Hematopoietic multipotent progenitor cell treated with erythropoietin and hydrocortisone succinate and interleukin-3 and kit ligand, for 4 days (in vitro differentiated cells): ENCODE measurements at regions not wholly inside any gene's neighbourhood (a gene's known extent, or its start where the extent isn't known, plus 50 kb on each side); places are given as distances from the start of the nearest gene placed in this dataset.
A peak's percentile ranks its signal among the peaks of the same experiment; 100 is the strongest.
"Not testable (repeated sequence)": the region's sequence is repeated elsewhere in the genome, so short reads cannot be mapped to it uniquely, and the experiment has no call there.

Experiments used
- DNase-seq: peaks from one replicate; pipeline ENCODE4 v3.0.0-alpha.2; 2015

DNA sequence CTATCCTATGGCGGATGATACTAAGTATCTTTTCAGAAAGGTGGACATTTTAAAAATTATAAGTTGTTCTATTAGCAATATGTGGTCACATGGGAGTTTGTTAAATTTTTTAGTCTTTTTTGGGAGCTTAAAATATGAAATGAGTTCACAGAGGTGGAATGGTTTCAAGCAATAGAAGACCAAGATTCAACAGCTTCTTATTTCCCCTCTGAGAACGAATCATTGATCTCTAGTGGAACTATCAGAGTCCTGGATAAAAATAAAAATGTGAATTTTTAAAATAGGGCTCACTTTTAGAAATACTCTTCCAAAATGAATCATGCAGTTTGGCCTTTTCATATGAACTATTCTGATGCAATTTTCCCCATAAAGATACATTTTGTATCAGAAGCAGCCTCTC is 467.7 kb upstream of the KLF6 start:
- no peak for DNase-seq

DNA sequence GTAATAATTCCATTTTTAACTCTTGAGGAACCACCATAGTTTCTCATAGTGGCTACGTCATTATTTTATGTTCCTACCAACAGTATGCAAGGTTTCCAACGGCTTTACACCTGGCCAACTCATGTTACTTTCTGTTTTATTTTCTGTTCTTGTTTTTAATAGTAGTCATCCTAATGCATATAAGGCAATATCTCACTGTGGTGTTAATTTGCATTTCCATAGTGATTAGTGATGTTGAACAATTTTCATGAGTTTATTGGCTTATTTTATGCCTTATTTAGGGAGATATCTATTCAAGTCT is 465.5 kb upstream of the KLF6 start:
- DNase-seq = no peak

DNA sequence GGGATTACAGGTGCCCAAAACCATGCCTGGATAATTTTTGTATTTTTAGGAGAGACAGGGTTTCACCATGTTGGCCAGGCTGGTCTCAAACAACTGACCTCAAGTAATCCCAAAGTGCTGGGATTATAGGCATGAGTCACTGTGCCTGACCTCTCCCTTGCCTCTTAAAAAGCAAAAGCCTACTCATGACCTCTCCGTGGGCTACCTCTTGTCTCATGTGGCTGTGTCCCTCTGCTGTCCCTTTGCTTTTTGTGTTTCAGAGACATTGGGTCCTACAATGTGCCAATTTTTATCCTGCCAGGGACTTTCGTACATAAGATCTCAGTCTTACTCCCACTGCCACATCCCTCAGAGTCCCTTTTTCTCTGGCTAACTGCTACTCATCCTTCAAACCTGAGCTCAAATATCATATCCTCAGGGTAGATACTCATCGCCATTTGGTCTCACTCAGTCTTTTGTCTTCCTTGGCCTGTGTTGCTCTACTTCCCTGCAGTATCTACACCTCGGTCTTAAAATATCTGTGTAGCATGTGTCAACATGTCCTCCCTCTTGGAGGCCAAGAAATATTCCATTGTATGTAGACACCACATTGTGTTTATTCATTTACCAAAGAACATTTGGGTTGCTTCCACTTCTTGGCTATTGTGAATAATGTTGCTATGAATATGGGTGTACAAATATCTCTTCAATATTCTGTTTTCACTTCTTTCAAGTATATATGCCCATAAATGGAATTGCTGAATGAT is 465.0 kb upstream of the KLF6 start:
- no peak for DNase-seq

DNA sequence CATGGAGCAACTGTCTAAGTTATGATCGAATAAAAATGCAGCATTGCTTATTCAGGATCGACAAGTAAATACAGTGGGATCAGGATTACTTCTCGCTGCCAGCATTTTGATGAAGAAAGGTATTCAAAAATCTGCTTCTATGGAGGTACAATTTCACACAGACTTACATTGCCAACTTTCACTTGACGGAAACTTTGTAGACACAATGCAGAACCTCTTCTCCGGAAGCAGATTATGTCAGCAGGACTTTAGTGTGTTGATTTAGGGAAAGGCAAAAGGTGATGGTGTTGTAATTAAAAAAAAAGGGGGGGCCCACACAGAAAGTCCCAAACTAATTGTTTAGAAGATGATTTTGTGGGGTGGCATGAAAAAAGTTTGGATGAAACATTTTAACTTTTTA is 462.4 kb upstream of the KLF6 start:
- DNase-seq = no peak

DNA sequence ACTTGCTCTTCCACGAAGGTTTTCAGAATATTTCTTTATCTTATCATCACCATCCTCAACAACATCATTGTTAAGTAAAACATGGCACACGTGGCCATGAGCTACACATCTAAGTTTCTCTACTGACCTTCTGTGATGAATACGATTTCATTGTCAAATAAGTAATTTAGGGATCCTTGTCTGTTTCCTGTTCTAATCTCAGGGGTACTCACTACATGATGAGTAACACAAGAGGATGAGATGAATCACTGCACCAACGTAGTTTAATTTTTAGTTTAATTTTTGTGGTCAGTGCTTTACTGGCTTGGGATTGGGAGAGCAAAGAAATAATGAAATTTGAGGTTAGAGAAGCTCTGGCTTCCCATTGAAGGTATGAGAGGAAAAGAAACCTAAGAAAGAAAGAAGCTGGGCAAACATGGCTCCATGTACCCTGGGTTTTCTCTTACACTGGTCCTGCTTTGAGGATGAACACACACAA is 461.9 kb upstream of the KLF6 start:
- no peak for DNase-seq

DNA sequence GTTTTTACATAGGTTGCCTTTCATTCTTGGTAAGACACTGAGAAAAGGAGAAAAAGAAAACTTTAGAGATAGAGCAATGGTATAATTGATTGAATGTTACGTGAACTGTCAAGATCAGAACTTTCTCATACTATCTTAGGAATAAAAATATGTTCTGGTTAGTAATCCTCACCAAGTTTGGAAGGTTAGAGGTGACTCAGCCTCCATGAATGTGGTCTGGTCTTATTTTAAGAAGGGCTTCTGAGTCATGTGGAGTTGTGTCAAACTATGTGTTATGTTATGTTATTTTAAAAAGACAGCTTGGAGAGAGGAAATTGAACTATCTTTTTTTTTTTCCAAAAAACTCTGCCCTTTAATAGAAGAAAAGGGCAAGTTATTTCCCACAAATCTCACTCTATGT is 458.6 kb upstream of the KLF6 start:
- DNase-seq = no peak

DNA sequence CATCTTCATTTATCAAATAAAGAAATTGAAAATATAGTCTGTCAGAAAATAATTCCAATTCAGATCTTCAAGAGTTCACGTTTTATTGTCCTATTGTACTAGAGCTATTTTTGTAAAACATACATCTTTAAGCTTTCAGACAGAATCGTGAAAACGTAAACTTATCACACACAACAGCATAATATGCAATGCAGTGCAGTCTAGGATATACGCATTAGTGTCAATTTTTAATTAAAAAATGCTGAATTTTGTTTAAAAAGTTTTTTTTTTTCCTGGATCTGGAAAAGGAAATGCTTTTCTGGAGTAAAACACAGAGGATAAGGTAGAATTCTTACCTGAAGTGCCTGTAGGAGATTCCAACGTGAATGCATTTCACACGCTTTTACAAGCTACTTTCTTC is 458.2 kb upstream of the KLF6 start:
- no peak for DNase-seq

DNA sequence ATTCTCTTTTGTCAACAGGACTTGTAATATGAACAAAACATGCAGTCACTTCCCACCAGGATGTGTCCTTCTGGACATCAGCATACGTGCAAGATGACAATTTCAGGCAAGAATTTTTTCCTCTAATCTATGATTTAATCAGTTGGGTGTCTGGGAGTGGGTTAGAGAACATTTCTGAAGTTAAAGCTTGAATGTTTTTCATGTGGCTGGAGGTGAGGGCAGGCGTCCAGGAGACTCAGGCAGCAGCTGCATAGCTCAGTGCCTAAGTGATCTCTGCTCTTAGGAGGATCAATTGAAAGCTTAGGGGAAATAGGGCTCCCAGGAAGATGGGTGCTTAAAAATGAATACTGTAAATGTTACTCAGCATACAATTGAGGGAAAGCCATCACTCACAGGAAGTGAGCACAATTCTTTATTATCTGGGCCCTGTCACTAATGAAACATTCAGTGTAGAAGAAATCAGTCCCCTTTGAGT is 457.6 kb upstream of the KLF6 start:
- no peak for DNase-seq

DNA sequence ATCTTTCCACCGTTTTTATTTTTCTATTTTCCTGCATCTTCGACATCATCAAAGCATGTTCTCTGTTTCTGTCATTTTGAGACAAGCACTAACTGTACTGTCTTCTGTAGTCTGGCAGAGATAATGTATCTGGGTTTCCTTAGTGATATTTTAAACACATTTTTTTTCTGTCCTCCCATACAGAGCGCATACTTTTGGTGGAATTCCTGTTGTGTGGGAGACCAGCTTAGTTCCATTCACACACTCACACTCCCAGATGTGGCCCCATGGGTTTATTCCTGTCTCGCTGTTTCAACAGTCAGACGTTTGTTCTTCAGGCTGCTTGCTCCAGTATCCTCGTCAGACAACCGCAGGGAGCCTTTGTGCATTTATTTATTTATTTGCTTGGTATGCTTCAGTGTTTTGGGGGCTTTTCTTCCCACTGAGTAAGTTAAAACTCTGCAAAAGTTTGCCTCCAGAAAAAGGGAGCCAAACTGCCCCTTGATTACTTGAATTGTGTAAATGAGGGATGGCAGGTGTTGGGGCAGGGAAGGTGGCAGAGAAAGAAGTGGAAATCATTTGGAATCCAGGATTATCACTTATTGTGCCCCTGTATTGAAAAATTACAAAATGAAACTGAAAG is 456.8 kb upstream of the KLF6 start:
- no peak for DNase-seq

DNA sequence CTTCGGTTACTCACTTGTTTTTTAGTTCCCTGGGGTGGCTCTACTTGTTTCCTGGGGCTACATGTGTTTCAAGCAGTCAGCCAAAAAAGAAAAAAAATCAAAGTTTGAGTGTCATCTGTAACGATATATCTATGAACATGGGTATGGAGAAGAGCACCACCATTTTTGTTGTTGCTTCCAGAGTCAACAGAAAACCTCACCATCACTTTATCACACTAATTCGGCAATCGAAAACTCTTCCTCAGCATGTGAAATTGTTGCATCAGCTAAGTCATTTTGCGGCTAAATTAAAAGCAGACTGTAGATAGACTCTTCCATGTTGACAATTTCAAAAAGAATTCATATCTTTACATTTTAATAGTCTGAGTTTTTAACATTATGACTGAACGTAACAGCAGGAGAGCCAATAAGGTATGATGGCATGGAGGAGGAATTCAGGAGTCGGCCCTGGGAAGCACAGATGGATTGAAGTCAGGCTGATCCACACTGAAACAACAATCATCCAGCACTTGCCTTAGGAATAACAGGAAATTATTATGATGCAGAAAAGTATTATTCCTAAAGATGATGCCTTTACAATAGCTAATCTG is 455.7 kb upstream of the KLF6 start:
- no peak for DNase-seq

DNA sequence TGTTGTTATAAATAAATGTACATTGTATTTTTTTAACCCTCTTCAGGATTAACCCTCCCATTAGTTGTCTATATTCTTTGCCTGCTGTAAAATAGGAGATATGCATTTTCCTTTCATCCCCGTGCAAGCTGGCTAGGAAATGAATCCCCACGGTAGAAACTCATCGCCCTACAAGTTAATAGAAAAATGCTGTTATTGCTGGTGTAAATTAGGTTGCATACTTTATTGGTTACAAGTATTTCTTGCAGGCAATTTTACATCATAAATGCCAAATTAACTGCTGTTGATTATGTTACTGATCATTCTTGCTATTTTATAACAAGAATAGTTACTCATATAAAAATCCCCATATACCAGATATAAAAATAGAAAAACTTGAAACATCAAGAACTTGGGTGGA is 454.2 kb upstream of the KLF6 start:
- DNase-seq = no peak

DNA sequence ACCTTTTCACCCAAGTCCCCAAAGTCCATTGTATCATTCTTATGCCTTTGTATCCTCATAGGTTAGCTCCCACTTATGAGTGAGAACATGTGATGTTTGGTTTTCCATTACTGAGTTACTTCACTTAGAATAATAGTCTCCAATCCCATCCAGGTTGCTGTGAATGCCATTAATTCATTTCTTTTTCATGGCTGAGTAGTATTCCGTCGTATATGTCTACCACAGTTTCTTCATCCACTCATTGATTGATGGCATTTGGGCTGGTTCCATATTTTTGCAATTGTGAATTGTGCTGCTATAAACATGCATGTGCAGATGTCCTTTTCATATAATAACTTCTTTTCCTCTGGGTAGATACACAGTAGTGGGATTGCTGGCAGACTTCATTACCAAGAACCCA is 451.9 kb upstream of the KLF6 start:
- DNase-seq = not testable (repeated sequence)

DNA sequence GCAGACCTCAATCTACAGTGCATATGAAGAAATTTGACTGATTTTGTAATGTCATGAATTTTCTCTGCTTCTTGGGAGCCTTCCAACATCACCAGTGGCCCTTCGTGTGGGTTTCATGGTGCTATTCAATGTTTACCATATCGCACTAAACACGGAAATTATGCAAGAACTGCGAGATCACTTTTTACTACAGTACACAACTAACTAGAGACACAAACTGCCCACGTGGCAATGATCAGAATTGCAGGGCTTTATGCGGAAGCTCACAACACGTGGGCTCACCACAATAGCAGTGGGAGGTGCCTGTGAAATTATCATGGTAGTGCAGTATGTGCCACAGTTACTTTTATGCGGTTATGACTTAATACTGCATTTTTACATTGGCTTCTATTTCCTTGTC is 449.7 kb upstream of the KLF6 start:
- peak; percentile 25 for DNase-seq

DNA sequence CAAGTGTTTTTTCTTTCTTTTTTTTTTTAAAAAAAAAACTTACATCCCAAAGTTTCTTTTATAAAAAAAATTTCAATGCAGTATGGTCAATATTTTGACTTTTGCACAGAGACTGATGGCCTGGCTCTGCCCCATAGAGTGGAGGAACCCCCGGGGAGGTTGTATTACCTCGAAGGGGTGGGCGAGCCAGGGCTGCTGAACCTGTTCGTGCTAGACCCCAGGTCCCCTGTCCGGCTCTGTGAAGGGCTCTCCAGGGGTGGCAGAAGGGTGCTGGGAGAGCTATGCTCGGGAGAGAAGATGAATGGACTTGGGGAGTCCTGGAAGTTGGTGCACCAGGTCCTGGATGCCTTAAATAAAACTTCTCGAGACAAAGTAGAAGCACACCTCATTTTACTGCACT is 446.4 kb upstream of the KLF6 start:
- DNase-seq = no peak

DNA sequence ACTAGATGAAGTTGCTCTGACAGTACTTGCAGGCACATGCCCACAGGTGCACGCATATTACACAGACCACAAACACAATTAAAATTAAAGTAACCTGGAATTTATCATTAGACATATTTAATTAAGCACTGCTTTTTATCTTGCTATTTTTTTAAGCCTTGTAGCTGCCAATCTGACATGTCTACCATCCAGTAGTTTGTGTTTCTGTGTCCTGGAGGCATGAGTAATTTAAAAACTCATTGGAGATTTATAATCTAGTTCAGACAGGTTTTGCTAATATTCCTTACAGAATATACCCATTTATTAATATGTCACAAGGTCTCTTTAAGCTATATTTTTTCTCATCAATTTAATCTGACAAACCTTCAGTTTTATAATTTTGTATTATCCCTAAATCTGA is 445.0 kb upstream of the KLF6 start:
- no peak for DNase-seq

DNA sequence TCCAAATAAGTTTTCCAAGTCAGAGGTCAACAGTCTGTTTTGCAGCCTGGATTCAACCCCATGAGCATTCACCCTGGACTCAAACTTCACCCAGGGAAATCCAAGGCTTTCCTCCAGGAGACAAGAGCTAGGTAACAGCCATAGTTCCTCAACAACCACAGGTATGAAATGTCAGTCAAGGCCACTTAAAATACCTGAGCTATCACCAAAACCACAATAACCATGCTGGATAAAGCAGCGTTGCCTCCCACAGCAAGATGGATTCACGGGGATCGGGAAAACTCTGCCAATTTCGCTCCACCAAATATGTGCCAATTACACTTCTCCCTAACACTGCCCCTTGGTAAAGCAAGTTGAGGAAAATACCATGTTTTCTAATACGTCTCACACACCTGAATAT is 444.1 kb upstream of the KLF6 start:
- no peak for DNase-seq

DNA sequence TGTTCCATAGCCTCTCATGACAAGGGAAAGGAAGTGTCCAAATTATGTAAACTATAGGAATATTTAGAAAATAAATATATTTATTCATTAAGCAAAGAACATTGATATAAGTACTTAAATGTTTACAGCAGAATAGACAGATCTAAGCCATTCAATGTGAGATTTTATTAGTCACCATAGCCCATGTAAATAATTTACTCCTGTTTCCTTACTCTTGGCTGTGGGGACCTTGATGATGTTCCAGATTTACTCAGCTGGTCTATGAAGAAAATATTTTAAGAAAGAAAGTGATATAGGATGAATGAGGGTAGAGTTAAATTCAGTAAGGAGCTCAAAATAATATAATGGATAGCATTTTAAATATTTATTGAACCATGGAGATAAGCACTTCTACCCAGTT is 442.6 kb upstream of the KLF6 start:
- no peak for DNase-seq

DNA sequence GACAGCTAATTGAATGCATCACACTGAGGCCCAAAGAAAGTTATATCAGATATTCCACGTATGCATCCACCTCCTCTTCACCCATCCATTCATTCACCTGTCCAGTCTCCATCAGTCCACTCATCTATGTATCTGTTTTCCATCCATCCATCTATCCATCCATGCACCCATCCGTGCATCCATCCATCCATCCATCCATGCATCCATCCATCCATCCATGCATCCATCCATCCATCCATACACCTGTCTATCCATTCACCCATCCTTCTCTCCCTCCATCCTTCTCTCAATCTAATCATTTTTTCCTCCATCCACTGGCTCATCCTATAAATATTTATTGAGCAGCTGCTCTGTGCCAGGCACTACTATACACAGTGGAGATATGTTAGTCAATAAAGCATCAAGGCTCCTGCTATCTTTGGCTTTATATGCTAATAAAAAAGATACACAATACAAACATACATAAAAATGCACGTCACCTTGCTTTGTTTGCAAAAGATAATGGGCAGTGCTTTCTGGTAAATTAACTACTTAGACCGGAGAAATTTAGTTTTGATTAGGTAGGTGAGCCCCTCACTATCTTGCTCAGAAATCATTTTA is 442.0 kb upstream of the KLF6 start:
- no peak for DNase-seq

DNA sequence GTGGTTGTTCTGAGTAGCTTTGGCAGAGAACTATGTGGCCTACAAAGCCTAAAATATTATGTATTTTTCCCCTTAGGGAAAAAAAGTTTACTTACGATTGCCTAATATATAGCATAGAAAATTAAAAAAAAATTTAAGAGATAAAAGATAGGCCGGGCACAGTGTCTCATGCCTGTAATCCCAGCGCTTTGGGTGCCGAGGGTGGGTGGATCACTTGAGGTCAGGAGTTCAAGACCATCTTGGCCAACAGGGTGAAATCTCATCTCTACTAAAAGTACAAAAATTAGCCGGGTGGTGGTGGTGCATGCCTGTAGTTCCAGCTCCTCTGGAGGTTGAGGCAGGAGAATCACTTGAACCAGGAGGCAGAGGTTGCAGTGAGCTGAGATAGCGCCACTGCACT is 439.2 kb upstream of the KLF6 start:
- DNase-seq = no peak

DNA sequence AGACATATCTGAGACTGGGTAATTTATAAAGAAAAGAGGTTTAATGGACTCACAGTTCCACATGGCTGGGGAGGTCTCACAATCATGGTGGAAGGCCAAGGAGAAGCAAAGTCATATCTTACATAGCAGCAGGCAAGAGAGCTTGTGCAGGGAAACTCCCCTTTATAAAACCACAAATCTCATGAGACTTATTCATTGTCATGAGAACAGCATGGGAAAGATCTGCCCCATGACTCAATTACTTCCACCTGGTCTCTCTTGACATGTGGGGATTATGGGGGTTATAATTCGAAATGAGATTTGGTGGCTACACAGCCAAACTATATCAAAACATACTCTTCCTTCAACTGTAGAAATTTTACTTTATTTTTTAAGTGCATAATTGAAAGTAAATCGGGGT is 436.3 kb upstream of the KLF6 start:
- DNase-seq = not testable (repeated sequence)

DNA sequence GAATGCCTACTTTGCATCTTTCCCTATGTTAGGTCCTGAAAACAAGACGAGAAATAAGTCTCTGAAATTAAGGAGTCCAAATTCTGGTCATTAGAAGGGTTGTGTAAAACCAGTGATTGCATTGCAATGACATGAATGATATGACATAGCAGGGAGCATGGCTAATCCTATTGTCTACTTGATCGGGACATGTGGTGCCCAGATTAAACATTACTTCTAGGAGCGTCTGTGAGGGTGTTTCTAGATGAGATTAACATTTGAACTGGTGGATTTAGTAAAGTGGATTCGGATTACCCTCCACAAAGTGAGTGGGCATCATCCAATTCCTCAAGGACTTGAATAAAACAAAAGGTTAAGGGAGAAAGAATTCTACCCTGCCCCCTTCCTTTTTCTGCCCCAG is 434.9 kb upstream of the KLF6 start:
- no peak for DNase-seq

DNA sequence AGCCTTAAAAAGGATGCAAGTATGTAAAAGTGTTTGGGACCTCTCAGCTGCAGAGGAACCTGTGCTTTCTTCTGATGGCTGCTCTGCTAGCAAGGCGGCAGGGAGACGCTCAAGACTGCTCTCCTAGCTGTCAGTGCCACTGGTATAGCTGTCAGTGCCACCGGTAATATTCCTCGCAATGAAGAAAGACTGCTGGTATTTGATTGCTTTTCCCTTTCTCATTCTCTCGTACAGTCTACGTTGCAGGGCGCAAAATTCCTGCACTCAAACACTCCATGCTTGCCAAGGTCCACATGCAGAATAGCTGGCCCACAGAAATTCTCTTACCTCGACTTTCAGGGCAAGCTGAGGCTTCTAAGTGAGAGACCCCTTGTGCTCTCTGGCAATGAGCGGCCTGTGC is 432.6 kb upstream of the KLF6 start:
- DNase-seq = no peak

DNA sequence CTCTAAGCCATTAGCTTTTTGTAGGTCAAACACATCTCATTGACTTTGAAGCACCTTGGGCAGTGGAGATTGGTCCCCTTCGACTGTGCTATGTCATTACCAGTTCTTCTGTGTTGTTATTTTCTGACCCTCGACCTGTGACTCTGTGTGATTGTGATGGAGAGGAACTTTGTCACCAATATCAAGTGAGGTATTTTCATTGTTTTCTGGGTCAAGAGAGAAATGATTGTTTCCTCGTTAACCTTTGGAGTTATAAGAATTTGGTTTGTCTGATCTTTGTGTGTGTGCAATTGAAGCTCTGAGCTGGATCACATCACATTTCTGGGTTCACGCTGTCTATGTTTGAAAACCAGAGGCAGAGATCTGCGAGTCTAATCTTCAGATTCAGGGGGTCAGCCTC is 432.2 kb upstream of the KLF6 start:
- no peak for DNase-seq

DNA sequence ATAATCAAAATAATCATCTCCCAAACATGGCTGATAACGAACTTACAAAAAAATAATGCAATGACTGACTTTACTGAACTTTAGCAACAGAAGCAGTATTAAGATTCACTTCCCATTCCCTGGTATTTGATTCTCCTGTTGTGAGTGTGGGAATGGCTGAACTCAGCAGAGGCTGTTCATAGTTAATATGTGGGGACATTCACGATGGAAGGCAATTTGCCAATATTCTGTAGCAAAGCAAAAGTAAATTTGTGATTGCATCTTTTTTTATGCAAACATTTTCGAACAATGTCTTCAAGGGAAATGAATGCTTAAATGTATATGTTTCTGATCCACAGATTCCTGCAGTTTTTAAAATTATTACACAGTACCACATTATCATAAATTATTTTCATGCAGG is 431.7 kb upstream of the KLF6 start:
- no peak for DNase-seq
